ENCODE measurements at regions not wholly inside any gene's neighbourhood (a gene's known extent, or its start where the extent isn't known, plus 50 kb on each side); places are given as distances from the start of the nearest gene placed in this dataset.

GRCh38 chr5:118257066-118257465 lies 731.3 kb downstream of the DTWD2 start:
- DNase-seq: no peak

GRCh38 chr5:118253225-118254061 lies 734.9 kb downstream of the DTWD2 start:
- no peak for DNase-seq

GRCh38 chr5:118249386-118249785 lies 739.0 kb downstream of the DTWD2 start:
- DNase-seq: no peak

GRCh38 chr5:118247458-118247857 lies 740.9 kb downstream of the DTWD2 start:
- DNase-seq: no peak

GRCh38 chr5:118243613-118244012 lies 744.7 kb downstream of the DTWD2 start:
- no peak for DNase-seq

- no peak for DNase-seq
Measured at GRCh38 chr5:118243068-118243467, 745.3 kb downstream of the DTWD2 start.

- no peak for DNase-seq
Measured at GRCh38 chr5:118236108-118236849, 752.1 kb downstream of the DTWD2 start.

GRCh38 chr5:118233606-118234005 lies 754.7 kb downstream of the DTWD2 start:
- no peak for DNase-seq

- no peak for DNase-seq
Measured at GRCh38 chr5:118228489-118228888, 759.9 kb downstream of the DTWD2 start.

- DNase-seq: no peak
Measured at GRCh38 chr5:118224546-118224945, 763.8 kb downstream of the DTWD2 start.

GRCh38 chr5:118220556-118221195 lies 767.7 kb downstream of the DTWD2 start:
- no peak for DNase-seq

GRCh38 chr5:118211606-118212005 lies 776.7 kb downstream of the DTWD2 start:
- DNase-seq: no peak

- DNase-seq: no peak
Measured at GRCh38 chr5:118208031-118208453, 780.3 kb downstream of the DTWD2 start.

- no peak for DNase-seq
Measured at GRCh38 chr5:118199801-118200200, 788.5 kb downstream of the DTWD2 start.

- DNase-seq: no peak
Measured at GRCh38 chr5:118196229-118196628, 792.1 kb downstream of the DTWD2 start.

- DNase-seq: no peak
Measured at GRCh38 chr5:118195211-118195610, 793.1 kb downstream of the DTWD2 start.

- DNase-seq: no peak
Measured at GRCh38 chr5:118193194-118193905, 795.0 kb downstream of the DTWD2 start.

- no peak for DNase-seq
Measured at GRCh38 chr5:118185018-118185417, 803.3 kb downstream of the DTWD2 start.

- DNase-seq: no peak
Measured at GRCh38 chr5:118176146-118176545, 812.2 kb downstream of the DTWD2 start.

GRCh38 chr5:118174671-118175070 lies 813.7 kb downstream of the DTWD2 start:
- no peak for DNase-seq

- DNase-seq: no peak
Measured at GRCh38 chr5:118173340-118173739, 815.0 kb downstream of the DTWD2 start.

- DNase-seq: no peak
Measured at GRCh38 chr5:118165619-118166018, 822.7 kb downstream of the DTWD2 start.

- no peak for DNase-seq
Measured at GRCh38 chr5:118156181-118156580, 832.2 kb downstream of the DTWD2 start.

All from CD4-positive, alpha-beta T cell treated with Interleukin-17A for 4 hours (primary cell).